ENCODE measurements at regions not wholly inside any gene's neighbourhood (a gene's known extent, or its start where the extent isn't known, plus 50 kb on each side); places are given as distances from the start of the nearest gene placed in this dataset.

DNA sequence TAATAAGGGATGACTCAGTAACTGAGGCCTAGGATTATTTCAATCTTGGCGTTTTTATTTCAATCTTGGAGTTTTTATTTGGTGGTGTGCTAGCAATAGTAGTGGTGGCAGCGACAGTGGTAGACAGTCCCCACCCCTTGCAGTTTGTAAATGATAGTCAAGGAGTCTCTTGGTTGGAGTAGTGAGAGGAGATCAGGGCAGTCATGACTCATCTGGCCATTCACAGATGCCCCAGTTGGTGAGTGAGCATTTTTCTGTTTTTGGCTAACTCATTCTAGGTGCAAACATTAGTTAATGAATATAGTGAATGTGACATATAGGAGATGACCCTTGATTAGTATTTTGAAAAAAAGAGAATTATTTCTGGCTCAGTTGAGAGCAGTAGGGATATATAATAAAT, 93.5 kb upstream of the ADAD1 start:
- H2AFZ ChIP-seq (ENCODE audit: insufficient read depth, low read depth, low read length, poor library complexity, severe bottlenecking), result no peak overlapping the region
- H3K79me2 ChIP-seq (ENCODE audit: insufficient read depth, low read length), result no peaks in the 10 kb centered on the region
- H3K27ac ChIP-seq (ENCODE audit: low read depth in 1 of 2, low read length in 2 of 2), result peak overlapping the region in 1 of 2 donors; percentile 9
- Mint-ChIP-seq H3K36me3 (peaks cover 58 to 60% of the 10 kb centered on the region in 2 donors), H3K27me3 (ENCODE audit: low read depth in 3 of 3) (peaks cover 0 to 2% (median 0%) of the 10 kb centered on the region in 3 donors), H3K9me3 (peaks cover 0 to 3% (median 0%) of the 10 kb centered on the region in 7 donors), H3K27ac (peak overlapping the region in 1 of 7 donors; percentile 59), H3K4me1 (no peaks in the 10 kb centered on the region), H3K4me3 (no peak overlapping the region)
- no peak overlapping the region for H3K9ac ChIP-seq (ENCODE audit: insufficient read depth, low read length, poor library complexity, severe bottlenecking)
- no peak overlapping the region for H3K4me3 ChIP-seq (replicated peaks in 1 of 3; ENCODE audit: low read depth in 2 of 3, low read length in 3 of 3)
- H3K4me2 ChIP-seq (replicated peaks; ENCODE audit: extremely low read depth, low read length, poor library complexity, severe bottlenecking), result no peak overlapping the region
- peaks cover 60 to 96% of the 10 kb centered on the region in 2 donors for H3K36me3 ChIP-seq (replicated peaks in 1 of 2; ENCODE audit: control insufficient read depth in 1 of 2, insufficient read depth in 2 of 2, low read length in 2 of 2)
- H4K20me1 ChIP-seq (ENCODE audit: insufficient read depth, low read length), result no peaks in the 10 kb centered on the region
- intact Hi-C loops (cut with micrococcal nuclease), result no loop called here
- WGBS (ENCODE audit: insufficient coverage), result 100% methylated on average over 2 of the region's 2 CpGs
- TF ChIP-seq, protein P1, sequence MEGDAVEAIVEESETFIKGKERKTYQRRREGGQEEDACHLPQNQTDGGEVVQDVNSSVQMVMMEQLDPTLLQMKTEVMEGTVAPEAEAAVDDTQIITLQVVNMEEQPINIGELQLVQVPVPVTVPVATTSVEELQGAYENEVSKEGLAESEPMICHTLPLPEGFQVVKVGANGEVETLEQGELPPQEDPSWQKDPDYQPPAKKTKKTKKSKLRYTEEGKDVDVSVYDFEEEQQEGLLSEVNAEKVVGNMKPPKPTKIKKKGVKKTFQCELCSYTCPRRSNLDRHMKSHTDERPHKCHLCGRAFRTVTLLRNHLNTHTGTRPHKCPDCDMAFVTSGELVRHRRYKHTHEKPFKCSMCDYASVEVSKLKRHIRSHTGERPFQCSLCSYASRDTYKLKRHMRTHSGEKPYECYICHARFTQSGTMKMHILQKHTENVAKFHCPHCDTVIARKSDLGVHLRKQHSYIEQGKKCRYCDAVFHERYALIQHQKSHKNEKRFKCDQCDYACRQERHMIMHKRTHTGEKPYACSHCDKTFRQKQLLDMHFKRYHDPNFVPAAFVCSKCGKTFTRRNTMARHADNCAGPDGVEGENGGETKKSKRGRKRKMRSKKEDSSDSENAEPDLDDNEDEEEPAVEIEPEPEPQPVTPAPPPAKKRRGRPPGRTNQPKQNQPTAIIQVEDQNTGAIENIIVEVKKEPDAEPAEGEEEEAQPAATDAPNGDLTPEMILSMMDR (IDR thresholded peaks at IDR 0.05), result no peak
- no peaks in the 10 kb centered on the region for H3K4me1 ChIP-seq (ENCODE audit: control insufficient read depth in 1 of 2, insufficient read depth in 2 of 2, low read length in 2 of 2)
- no peak for DNase-seq
- H3K9me3 ChIP-seq (replicated peaks in 1 of 2; ENCODE audit: control insufficient read depth in 1 of 2, insufficient read depth in 1 of 2, low read length in 2 of 2), result no peaks in the 10 kb centered on the region
- H3K27me3 ChIP-seq (ENCODE audit: control insufficient read depth in 2 of 2, insufficient read depth in 2 of 2, low read length in 2 of 2), result no peaks in the 10 kb centered on the region

DNA sequence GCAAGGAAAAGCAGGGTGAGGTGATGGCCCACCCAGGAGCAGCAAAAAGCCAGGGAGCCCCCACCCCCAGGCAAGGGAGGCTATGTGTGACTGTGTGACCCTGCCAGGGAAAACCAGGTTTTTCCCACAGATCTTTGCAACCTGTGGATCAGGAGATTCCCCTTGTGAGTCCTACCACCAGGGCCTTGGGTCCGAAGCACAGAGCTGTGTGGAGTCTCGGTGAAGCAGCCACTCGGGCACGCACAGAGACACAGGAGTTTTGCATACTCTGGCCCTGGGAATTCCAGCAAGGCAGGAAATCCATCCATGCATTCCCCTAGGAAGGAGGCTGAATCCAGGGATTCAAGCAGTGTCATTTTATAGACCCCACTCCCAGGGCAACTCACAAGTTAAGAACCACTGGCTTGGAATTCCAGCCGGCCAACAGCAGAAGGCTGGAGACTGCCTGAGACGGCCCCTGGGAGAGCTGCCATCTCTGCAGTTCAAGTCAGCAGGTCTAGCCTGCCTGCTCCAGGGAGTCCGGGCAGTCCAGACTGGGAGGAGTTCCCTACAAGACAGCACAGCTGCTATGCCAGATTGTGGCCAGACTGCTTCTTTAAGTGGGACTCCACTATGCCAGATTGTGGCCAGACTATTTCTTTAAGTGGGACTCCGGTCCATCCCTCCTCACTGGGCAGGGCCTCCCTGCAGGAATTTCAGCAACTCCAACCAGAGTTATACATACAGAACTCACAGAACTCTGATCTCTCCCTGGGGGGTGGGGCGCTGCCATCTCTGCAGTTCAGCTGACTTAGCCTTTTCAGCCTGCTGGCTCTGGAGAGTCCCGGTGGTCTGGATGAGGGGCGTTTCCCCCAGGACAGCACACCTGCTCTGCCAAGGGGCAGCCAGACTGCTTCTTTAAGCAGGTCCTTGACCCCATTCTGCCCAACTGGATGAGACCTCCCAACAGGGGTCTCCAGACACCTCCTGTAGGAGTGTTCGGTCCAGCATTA, 85.1 kb upstream of the ADAD1 start:
- Histone ChIP-seq H3K4me3 (replicated peaks in 1 of 3; ENCODE audit: low read depth in 2 of 3, low read length in 3 of 3) (no peak overlapping the region), H3K9ac (ENCODE audit: insufficient read depth, low read length, poor library complexity, severe bottlenecking) (no peak overlapping the region), H3K4me1 (ENCODE audit: control insufficient read depth in 1 of 2, insufficient read depth in 2 of 2, low read length in 2 of 2) (no peaks in the 10 kb centered on the region), H3K27ac (ENCODE audit: low read depth in 1 of 2, low read length in 2 of 2) (no peak overlapping the region), H2AFZ (ENCODE audit: insufficient read depth, low read depth, low read length, poor library complexity, severe bottlenecking) (no peak overlapping the region), H3K79me2 (ENCODE audit: insufficient read depth, low read length) (no peaks in the 10 kb centered on the region), H3K9me3 (replicated peaks in 1 of 2; ENCODE audit: control insufficient read depth in 1 of 2, insufficient read depth in 1 of 2, low read length in 2 of 2) (no peaks in the 10 kb centered on the region), H3K27me3 (ENCODE audit: control insufficient read depth in 2 of 2, insufficient read depth in 2 of 2, low read length in 2 of 2) (no peaks in the 10 kb centered on the region), H3K4me2 (replicated peaks; ENCODE audit: extremely low read depth, low read length, poor library complexity, severe bottlenecking) (no peak overlapping the region), H4K20me1 (ENCODE audit: insufficient read depth, low read length) (no peaks in the 10 kb centered on the region), H3K36me3 (replicated peaks in 1 of 2; ENCODE audit: control insufficient read depth in 1 of 2, insufficient read depth in 2 of 2, low read length in 2 of 2) (peaks cover 33 to 66% of the 10 kb centered on the region in 2 donors)
- H3K4me3 Mint-ChIP-seq, result no peak overlapping the region
- TF ChIP-seq, protein P1 (IDR thresholded peaks at IDR 0.05), result no peak
- peaks cover 0 to 3% (median 0%) of the 10 kb centered on the region in 3 donors for H3K27me3 Mint-ChIP-seq (ENCODE audit: low read depth in 3 of 3)
- H3K36me3 Mint-ChIP-seq, result peaks cover 56 to 63% of the 10 kb centered on the region in 2 donors
- no peak overlapping the region for H3K27ac Mint-ChIP-seq
- intact Hi-C loops (cut with micrococcal nuclease), result no loop called here
- H3K4me1 Mint-ChIP-seq, result no peaks in the 10 kb centered on the region
- no peak for DNase-seq
- over 99% methylated on average over 12 of the region's 12 CpGs for WGBS (ENCODE audit: insufficient coverage)
- H3K9me3 Mint-ChIP-seq, result peaks cover 0 to 12% (median 6%) of the 10 kb centered on the region in 7 donors

Measured in CD14-positive monocyte (primary cell).